ENCODE measurements at regions not wholly inside any gene's neighbourhood (a gene's known extent, or its start where the extent isn't known, plus 50 kb on each side); places are given as distances from the start of the nearest gene placed in this dataset.
"Not testable (repeated sequence)": the region's sequence is repeated elsewhere in the genome, so short reads cannot be mapped to it uniquely, and the experiment has no call there.

- 34 to 45% methylated on average over 3 of the region's 3 CpGs for WGBS, 2 donors
- H3K27me3 ChIP-seq: no peaks in the 10 kb centered on the region
- peaks cover 0 to under 1% (median 0%) of the 10 kb centered on the region in 3 donors for H3K9me3 ChIP-seq
- no peaks in the 10 kb centered on the region for H3K36me3 ChIP-seq
- no peak overlapping the region for H3K27ac ChIP-seq
- no peak overlapping the region for H3K4me3 ChIP-seq
- DNase-seq: no peak
- peaks cover 0 to 3% (median 0%) of the 10 kb centered on the region in 3 donors for H3K4me1 ChIP-seq
- TF ChIP-seq, protein P1, sequence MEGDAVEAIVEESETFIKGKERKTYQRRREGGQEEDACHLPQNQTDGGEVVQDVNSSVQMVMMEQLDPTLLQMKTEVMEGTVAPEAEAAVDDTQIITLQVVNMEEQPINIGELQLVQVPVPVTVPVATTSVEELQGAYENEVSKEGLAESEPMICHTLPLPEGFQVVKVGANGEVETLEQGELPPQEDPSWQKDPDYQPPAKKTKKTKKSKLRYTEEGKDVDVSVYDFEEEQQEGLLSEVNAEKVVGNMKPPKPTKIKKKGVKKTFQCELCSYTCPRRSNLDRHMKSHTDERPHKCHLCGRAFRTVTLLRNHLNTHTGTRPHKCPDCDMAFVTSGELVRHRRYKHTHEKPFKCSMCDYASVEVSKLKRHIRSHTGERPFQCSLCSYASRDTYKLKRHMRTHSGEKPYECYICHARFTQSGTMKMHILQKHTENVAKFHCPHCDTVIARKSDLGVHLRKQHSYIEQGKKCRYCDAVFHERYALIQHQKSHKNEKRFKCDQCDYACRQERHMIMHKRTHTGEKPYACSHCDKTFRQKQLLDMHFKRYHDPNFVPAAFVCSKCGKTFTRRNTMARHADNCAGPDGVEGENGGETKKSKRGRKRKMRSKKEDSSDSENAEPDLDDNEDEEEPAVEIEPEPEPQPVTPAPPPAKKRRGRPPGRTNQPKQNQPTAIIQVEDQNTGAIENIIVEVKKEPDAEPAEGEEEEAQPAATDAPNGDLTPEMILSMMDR (IDR thresholded peaks at IDR 0.05): no peak
- no peak for TF ChIP-seq POLR2A (IDR thresholded peaks at IDR 0.05)
- intact Hi-C loops (cut with DNase I): no loop called here
Observed at GRCh38 chr15:91445695-91446228, 345.7 kb downstream of the SV2B start.

DNA sequence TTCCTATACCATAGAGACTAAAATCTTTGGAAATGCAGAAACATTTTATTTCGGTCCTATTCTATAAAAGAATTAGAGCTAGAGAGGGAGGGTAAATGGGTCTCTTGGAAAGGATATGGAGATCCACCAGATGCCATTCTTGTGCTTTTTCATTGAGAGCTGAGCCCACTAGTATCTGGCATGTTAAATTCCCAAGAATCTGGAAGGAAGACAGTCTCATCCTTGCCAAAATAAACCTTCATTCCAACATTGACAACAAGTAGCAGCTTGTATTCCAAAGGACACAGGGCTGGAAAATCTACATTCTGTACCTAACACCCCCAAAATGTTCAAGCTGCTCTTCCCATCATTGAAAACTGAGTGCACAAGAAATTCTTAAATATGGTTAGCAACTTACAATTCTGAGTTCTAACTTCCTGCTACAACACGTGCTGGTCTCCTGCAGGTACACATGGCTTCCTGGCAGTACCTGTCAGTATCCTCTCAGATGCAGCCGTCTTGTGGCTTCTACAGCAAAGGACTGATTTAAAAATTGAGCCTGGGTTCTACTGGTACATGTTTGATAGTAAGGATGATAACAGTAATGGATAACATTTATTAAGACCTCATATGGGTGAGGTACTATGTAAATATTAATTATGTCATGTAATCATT is 348.1 kb downstream of the SV2B start:
- TF ChIP-seq POLR2A (IDR thresholded peaks at IDR 0.05): no peak
- TF ChIP-seq, protein P1 (IDR thresholded peaks at IDR 0.05): no peak
- Histone ChIP-seq H3K27me3 (no peaks in the 10 kb centered on the region), H3K4me3 (no peak overlapping the region), H3K4me1 (peaks cover 0 to 3% (median 0%) of the 10 kb centered on the region in 3 donors), H3K9me3 (no peaks in the 10 kb centered on the region), H3K27ac (no peak overlapping the region), H3K36me3 (no peaks in the 10 kb centered on the region)
- WGBS, 2 donors: 60 to 64% methylated on average over 3 of the region's 3 CpGs
- intact Hi-C loops (cut with DNase I): no loop called here
- DNase-seq: no peak

DNA sequence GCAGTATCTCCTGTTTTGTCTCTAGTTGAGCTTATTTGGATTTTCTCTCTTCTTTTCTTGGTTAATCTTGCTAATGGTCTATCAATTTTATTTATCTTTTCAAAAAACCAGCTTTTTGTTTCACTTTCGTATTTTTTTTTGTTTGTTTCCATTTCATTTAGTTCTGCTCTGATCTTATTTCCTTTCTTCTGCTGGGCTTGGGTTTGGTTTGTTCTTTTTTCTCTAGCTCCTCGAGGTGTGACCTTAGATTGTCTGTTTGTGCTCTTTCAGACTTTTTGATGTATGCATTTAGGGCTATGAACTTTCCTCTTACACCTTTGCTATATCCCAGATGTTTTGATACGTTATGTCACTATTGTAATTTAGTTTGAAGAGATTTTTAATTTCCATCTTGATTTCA is 353.3 kb downstream of the SV2B start:
- 54 to 61% methylated on average over 3 of the region's 3 CpGs for WGBS, 2 donors
- H3K4me3 ChIP-seq; DNase-seq; intact Hi-C loops (cut with DNase I); H3K27me3 ChIP-seq; H3K36me3 ChIP-seq; H3K27ac ChIP-seq: not testable (repeated sequence)
- Histone ChIP-seq H3K9me3 (peaks cover 0 to 13% (median 0%) of the 10 kb centered on the region in 3 donors), H3K4me1 (peaks cover 0 to 18% (median 0%) of the 10 kb centered on the region in 3 donors)

- no peak for DNase-seq
- Histone ChIP-seq H3K36me3 (no peaks in the 10 kb centered on the region), H3K9me3 (peaks cover 0 to 13% (median 0%) of the 10 kb centered on the region in 3 donors), H3K27ac (peak overlapping the region; percentile 18 to 73 (median 44)), H3K4me3 (no peak overlapping the region), H3K4me1 (peaks cover 0 to 18% (median 0%) of the 10 kb centered on the region in 3 donors), H3K27me3 (no peaks in the 10 kb centered on the region)
- TF ChIP-seq POLR2A (IDR thresholded peaks at IDR 0.05): no peak
- TF ChIP-seq, protein P1 (IDR thresholded peaks at IDR 0.05): no peak
- intact Hi-C loops (cut with DNase I): no loop called here
- 25 to 58% methylated on average over 6 of the region's 7 CpGs for WGBS, 2 donors
Observed at GRCh38 chr15:91456251-91456718, 356.2 kb downstream of the SV2B start.

- peaks cover 0 to 18% (median 0%) of the 10 kb centered on the region in 3 donors for H3K4me1 ChIP-seq
- H3K9me3 ChIP-seq: peaks cover 0 to 13% (median 0%) of the 10 kb centered on the region in 3 donors
- intact Hi-C loops (cut with DNase I): no loop called here
- peak overlapping the region; percentile 18 to 73 (median 44) for H3K27ac ChIP-seq
- no peak overlapping the region for H3K4me3 ChIP-seq
- WGBS, 2 donors: 77 to 89% methylated on average over 3 of the region's 3 CpGs
- no peak for DNase-seq
- no peaks in the 10 kb centered on the region for H3K36me3 ChIP-seq
- H3K27me3 ChIP-seq: no peaks in the 10 kb centered on the region
- TF ChIP-seq POLR2A (IDR thresholded peaks at IDR 0.05): no peak
- TF ChIP-seq, protein P1 (IDR thresholded peaks at IDR 0.05): no peak
Observed at GRCh38 chr15:91456921-91457320, 356.9 kb downstream of the SV2B start.
